ENCODE measurements at regions not wholly inside any gene's neighbourhood (a gene's known extent, or its start where the extent isn't known, plus 50 kb on each side); places are given as distances from the start of the nearest gene placed in this dataset.

DNA sequence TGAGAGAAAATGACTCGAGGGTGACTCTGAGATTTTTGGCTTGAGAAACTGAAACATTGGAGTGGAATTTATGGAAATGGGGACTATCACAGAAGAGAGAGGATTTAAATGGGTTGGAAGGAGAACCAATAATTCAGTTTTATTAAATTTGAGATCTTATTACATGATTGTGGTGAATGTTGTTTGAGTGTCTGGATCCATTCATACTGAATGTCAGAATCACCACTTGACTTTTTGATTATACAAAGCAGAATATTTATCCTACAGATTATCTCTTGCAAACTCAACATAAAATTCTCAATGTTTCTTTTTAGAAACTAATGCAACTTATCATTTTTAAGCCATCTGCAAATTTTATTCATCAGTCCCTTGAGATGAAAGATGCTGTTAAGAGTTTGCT, 332.8 kb downstream of the CNTN3 start:
- TF ChIP-seq POLR2AphosphoS5 (IDR thresholded peaks at IDR 0.05; ENCODE audit: low read depth, low read length) (no peak), REST (IDR thresholded peaks at IDR 0.05; ENCODE audit: insufficient read depth in 1 of 2, low read depth in 2 of 2, low read length in 2 of 2) (no peak), SIN3A (IDR thresholded peaks at IDR 0.05; ENCODE audit: borderline replicate concordance, insufficient read depth, low read length) (no peak), TAF1 (IDR thresholded peaks at IDR 0.05; ENCODE audit: borderline replicate concordance, insufficient read depth, low read length) (no peak)

Measured in PFSK-1 (cell line).